Neural cell (in vitro differentiated cells): ENCODE measurements at regions not wholly inside any gene's neighbourhood (a gene's known extent, or its start where the extent isn't known, plus 50 kb on each side); places are given as distances from the start of the nearest gene placed in this dataset.

Experiments
- H2AFZ ChIP-seq: fragments of 200-600, 300-800 bp; sonication (generic), shearing (Covaris generic); 2 replicates; pipeline ENCODE4 v1.6.0; 2014; ENCODE audit warnings: low read depth, mild to moderate bottlenecking, antibody characterized with exemption, low read length, moderate library complexity
- H3F3A ChIP-seq: fragments of 200-600 bp; shearing (Covaris generic); 2 replicates; pipeline ENCODE4 v1.6.1; 2016; ENCODE audit warnings: mild to moderate bottlenecking, moderate library complexity, mixed read lengths, antibody characterized with exemption, low read length; ENCODE audit not compliant: insufficient read depth, poor library complexity, severe bottlenecking
- H3K27ac ChIP-seq: fragments of 200-600, 300-800 bp; sonication (generic), shearing (Covaris generic); 2 replicates; pipeline ENCODE4 v1.5.1; 2014; ENCODE audit warnings: mild to moderate bottlenecking, low read length, moderate library complexity
- H3K27me3 ChIP-seq: fragments of 300-800, 200-600 bp; sonication (generic), shearing (Covaris generic); 2 replicates; pipeline ENCODE4 v1.6.0; 2014; ENCODE audit warnings: mild to moderate bottlenecking, low read depth, low read length, moderate library complexity; ENCODE audit not compliant: insufficient read depth
- H3K36me3 ChIP-seq: fragments of 300-800, 200-600 bp; sonication (generic), shearing (Covaris generic); 2 replicates; pipeline ENCODE4 v1.5.1; 2014; ENCODE audit warnings: mild to moderate bottlenecking, antibody characterized with exemption, low read length, moderate library complexity; ENCODE audit not compliant: insufficient read depth
- H3K4me2 ChIP-seq: fragments of 300-800, 200-600 bp; sonication (generic), shearing (Covaris generic); 2 replicates; pipeline ENCODE4 v1.6.0; 2014; ENCODE audit warnings: mild to moderate bottlenecking, low read length
- H3K4me3 ChIP-seq: fragments of 300-800, 200-600 bp; sonication (generic), shearing (Covaris generic); 2 replicates; pipeline ENCODE4 v1.5.1; 2014; ENCODE audit warnings: mild to moderate bottlenecking, low read length, moderate library complexity
- H3K79me2 ChIP-seq: fragments of 200-600 bp; shearing (Covaris generic); replicated peaks from 2 replicates; pipeline ENCODE4 v1.6.0; 2014; ENCODE audit warnings: mild to moderate bottlenecking, low read length, moderate library complexity; ENCODE audit not compliant: insufficient read depth
- H3K9ac ChIP-seq: fragments of 300-800, 200-600 bp; sonication (generic), shearing (Covaris generic); 2 replicates; pipeline ENCODE4 v1.6.1; 2016; ENCODE audit warnings: mild to moderate bottlenecking, low read length, mixed read lengths
- H3K9me2 ChIP-seq: fragments of 200-600 bp; shearing (Covaris generic); 2 replicates; pipeline ENCODE4 v1.6.1; 2016; ENCODE audit warnings: mild to moderate bottlenecking, low read length, mixed read lengths; ENCODE audit not compliant: insufficient read depth
- H3K9me3 ChIP-seq: fragments of 200-600, 300-800 bp; sonication (generic), shearing (Covaris generic); 2 replicates; pipeline ENCODE4 v1.6.1; 2016; ENCODE audit warnings: mild to moderate bottlenecking, mixed run types, low read length, moderate library complexity, mixed read lengths
- H4K20me1 ChIP-seq: fragments of 200-600 bp; shearing (Covaris generic); 2 replicates; pipeline ENCODE4 v1.6.1; 2016; ENCODE audit warnings: mild to moderate bottlenecking, mixed run types; ENCODE audit not compliant: insufficient read depth
- CTCF ChIP-seq: fragments of 450-650 bp; IDR thresholded peaks from 2 replicates; pipeline ENCODE4 v1.5.1; 2014; ENCODE audit warnings: antibody characterized with exemption, mild to moderate bottlenecking, moderate library complexity; ENCODE audit not compliant: poor library complexity, severe bottlenecking
- EP300 ChIP-seq: fragments of 450-650 bp; conservative IDR thresholded peaks from 2 replicates; pipeline ENCODE4 v1.6.1; 2014; ENCODE audit warnings: antibody characterized with exemption, mild to moderate bottlenecking, moderate library complexity; ENCODE audit not compliant: poor library complexity, severe bottlenecking
- EZH2 ChIP-seq: fragments of 200-600, 300-800 bp; shearing (Covaris generic), sonication (generic); IDR thresholded peaks from 2 replicates; pipeline ENCODE4 v1.6.1; 2014; ENCODE audit warnings: antibody characterized with exemption, low read length, borderline replicate concordance, mild to moderate bottlenecking; ENCODE audit not compliant: insufficient read depth, poor library complexity, severe bottlenecking
- MXI1 ChIP-seq: fragments of 450-650 bp; conservative IDR thresholded peaks from 2 replicates; pipeline ENCODE4 v1.6.1; 2014; ENCODE audit warnings: antibody characterized with exemption, mild to moderate bottlenecking; ENCODE audit not compliant: poor library complexity, severe bottlenecking
- POLR2AphosphoS5 ChIP-seq: IDR thresholded peaks from 2 replicates; pipeline ENCODE4 v1.6.1; 2012
- RAD21 ChIP-seq: fragments of 450-650 bp; conservative IDR thresholded peaks from 2 replicates; pipeline ENCODE4 v1.6.1; 2014; ENCODE audit warnings: antibody characterized with exemption, mild to moderate bottlenecking, moderate library complexity
- REST ChIP-seq: IDR thresholded peaks from 2 replicates; pipeline ENCODE4 v1.6.1; 2012; ENCODE audit warnings: borderline replicate concordance
- SMC3 ChIP-seq: fragments of 450-650 bp; conservative IDR thresholded peaks from 2 replicates; pipeline ENCODE4 v1.6.1; 2014; ENCODE audit warnings: antibody characterized with exemption, mild to moderate bottlenecking, moderate library complexity; ENCODE audit not compliant: poor library complexity
- TAF1 ChIP-seq: IDR thresholded peaks from 2 replicates; pipeline ENCODE4 v1.6.1; 2012; ENCODE audit warnings: low read depth

GRCh38 chr15:93452537-93453211 lies 363.7 kb upstream of the RGMA start:
- H2AFZ ChIP-seq = no peak overlapping the region
- H3K9me2 ChIP-seq = no peaks in the 10 kb centered on the region
- H3K4me2 ChIP-seq = no peak overlapping the region
- H3K4me3 ChIP-seq = no peak overlapping the region
- TF ChIP-seq REST = no peak
- TF ChIP-seq RAD21 = no peak
- no peak for TF ChIP-seq SMC3
- no peak for TF ChIP-seq TAF1
- TF ChIP-seq EP300 = no peak
- no peak for TF ChIP-seq MXI1
- no peak for TF ChIP-seq EZH2
- no peak for TF ChIP-seq POLR2AphosphoS5
- no peak for TF ChIP-seq CTCF
- no peaks in the 10 kb centered on the region for H3K27me3 ChIP-seq
- H3K9me3 ChIP-seq = peaks cover 3% of the 10 kb centered on the region
- H4K20me1 ChIP-seq = no peaks in the 10 kb centered on the region
- no peaks in the 10 kb centered on the region for H3K36me3 ChIP-seq
- no peak overlapping the region for H3K27ac ChIP-seq
- no peaks in the 10 kb centered on the region for H3K79me2 ChIP-seq
- H3F3A ChIP-seq = no peaks in the 10 kb centered on the region
- no peak overlapping the region for H3K9ac ChIP-seq

- no peaks in the 10 kb centered on the region for H3K9me2 ChIP-seq
- H3K27ac ChIP-seq = no peak overlapping the region
- H3K36me3 ChIP-seq = no peaks in the 10 kb centered on the region
- H3K79me2 ChIP-seq = no peaks in the 10 kb centered on the region
- no peak overlapping the region for H3K9ac ChIP-seq
- H3K4me3 ChIP-seq = no peak overlapping the region
- H3K4me2 ChIP-seq = no peak overlapping the region
- H2AFZ ChIP-seq = no peak overlapping the region
- H3K9me3 ChIP-seq = peaks cover 3% of the 10 kb centered on the region
- H4K20me1 ChIP-seq = no peaks in the 10 kb centered on the region
- TF ChIP-seq POLR2AphosphoS5 (no peak), REST (no peak), SMC3 (no peak), RAD21 (no peak), CTCF (no peak), MXI1 (no peak), TAF1 (no peak), EP300 (no peak), EZH2 (no peak)
- no peaks in the 10 kb centered on the region for H3K27me3 ChIP-seq
- H3F3A ChIP-seq = no peaks in the 10 kb centered on the region
Observed at GRCh38 chr15:93451822-93452221, 362.8 kb upstream of the RGMA start.
